HUDEP-2 (cell line): ENCODE measurements at regions not wholly inside any gene's neighbourhood (a gene's known extent, or its start where the extent isn't known, plus 50 kb on each side); places are given as distances from the start of the nearest gene placed in this dataset.
"Not testable (repeated sequence)": the region's sequence is repeated elsewhere in the genome, so short reads cannot be mapped to it uniquely, and the experiment has no call there.

ENCODE experiments used
- DNase-seq, 76 experiments: peaks; one replicate each; lab custom pipeline; 2025; ENCODE audit not compliant: unreplicated experiment in 76 of 76; lab: John Stamatoyannopoulos, UW

- DNase-seq: no peak
These were observed 141.5 kb upstream of the FER start for GRCh38 chr5:108606185-108606584.

- DNase-seq: no peak
These were observed 144.9 kb upstream of the FER start for GRCh38 chr5:108602830-108603229.

- DNase-seq: no peak
These were observed 156.9 kb upstream of the FER start for GRCh38 chr5:108590799-108591198.

- no peak for DNase-seq
These were observed 159.4 kb upstream of the FER start for GRCh38 chr5:108588323-108588722.

DNA sequence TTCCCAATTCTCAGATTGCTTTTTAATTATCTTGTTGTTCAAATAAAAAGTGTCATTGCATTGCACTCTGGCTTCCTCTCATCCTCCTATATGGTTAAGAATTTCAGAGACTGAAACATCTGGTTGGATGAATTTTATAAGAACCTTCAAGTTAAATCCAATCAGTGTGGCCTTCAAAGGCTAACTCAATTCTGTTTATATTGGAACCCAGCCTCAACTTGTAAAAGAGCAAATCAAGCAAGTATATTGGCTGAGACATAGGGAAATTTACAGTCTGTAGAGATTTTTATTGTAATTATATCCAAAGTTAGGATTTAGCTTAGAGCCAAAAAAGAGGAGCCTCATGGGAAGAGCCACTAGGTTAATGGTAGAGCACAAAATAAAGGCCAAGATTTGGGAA lies 159.9 kb upstream of the FER start:
- DNase-seq: no peak

- no peak for DNase-seq
These were observed 166.7 kb upstream of the FER start for GRCh38 chr5:108581026-108581425.

DNA sequence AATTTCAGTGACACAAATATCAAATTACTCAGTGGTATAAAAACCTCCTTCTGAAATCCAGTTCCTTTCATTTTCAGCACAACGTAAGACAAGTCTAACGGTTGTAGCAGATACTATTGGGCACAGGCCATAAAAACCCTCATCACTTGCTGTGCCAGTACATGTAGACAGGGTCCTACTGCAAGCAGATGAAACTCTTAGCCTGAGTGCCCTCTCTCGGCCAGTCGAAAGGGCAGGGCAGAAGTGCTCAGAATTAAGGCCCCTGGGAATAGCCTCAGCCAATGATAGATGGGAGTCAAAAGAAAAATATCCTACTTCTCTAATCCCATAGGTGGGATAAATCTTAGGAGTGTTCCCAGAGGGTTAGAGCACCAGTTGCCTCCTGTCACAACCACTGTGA lies 168.5 kb upstream of the FER start:
- peak in 5 of 76 experiments; percentile 2 to 27 (median 26) for DNase-seq

- no peak for DNase-seq
These were observed 168.9 kb upstream of the FER start for GRCh38 chr5:108578791-108579190.

DNA sequence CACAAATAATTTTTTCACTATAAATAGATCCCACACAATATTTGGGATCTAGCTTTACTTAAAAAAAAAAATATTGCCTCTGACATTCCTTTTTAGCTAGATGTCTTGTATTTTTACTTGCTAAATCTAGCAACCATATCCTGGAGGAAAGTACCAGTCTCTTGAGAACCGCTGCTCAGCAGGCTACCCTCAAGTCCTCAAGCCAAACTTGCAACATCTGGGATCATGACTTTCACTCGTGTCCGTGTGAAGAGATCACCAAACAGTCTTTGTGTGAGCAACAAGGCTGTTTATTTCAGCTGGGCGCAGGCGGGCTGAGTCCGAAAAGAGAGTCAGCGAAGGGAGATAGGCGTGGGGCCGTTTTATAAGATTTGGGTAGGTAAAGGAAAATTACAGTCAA lies 180.3 kb upstream of the FER start:
- DNase-seq: no peak

DNA sequence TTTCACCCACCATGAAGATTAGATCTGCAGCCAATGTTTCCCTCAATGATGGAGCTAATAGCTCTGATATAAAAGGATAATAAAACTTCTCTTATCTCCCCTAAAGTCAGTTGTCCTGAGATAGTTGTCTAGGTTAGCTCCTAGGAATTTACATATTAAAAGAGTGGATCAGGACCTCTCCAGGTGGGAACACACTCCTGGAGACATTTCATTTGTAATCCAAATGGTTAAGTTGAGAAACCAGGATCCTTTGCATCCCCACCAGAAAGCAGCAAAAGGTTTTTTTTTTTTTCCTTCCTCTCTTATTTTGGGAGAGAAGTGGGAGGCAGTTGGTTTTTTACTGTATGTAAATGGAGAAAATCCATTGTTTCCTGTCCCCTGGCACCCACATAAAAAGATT lies 182.5 kb upstream of the FBXL17 start:
- no peak for DNase-seq

GRCh38 chr5:108562205-108562454 lies 180.2 kb upstream of the FBXL17 start:
- no peak for DNase-seq

DNA sequence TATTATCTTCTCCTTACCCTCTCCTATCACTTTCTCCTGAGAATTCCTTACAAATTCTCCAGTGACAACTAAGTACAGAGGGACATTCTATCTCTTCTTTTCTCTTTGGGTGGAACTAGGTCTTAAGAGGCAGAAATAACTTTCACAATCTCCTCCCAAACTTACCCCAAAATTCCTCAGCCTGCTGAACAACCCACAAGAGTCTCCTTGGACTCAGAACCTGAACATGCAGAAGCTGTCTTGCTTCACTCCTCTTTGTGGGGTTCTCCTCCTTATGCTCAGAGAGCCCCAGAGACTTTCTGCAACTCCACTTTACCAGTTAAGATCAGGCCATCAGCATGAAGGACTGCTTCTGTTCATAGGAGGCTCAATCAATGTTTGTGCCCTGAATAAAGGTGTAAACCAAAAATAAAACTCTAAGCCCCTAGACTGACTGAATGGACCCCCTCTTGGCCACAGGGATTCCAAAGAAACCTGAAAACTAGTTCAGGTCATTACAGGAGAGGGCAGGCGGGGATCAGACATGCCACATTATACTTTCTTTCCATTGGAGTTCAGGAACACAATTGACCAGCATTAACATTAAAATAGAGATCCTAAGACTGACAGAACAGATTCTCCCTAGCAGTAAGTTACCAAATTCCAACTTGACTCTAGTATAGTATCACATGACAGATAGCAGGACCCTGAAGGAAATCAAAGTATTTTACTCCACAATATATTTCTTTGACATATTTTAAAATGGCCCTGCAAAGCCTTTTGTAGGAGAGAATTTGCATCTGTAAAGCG lies 179.7 kb upstream of the FBXL17 start:
- DNase-seq: no peak

- no peak for DNase-seq
These were observed 178.7 kb upstream of the FBXL17 start for GRCh38 chr5:108560581-108560980.

- DNase-seq: no peak
These were observed 178.3 kb upstream of the FBXL17 start for GRCh38 chr5:108560166-108560565.

- DNase-seq: not testable (repeated sequence)
These were observed 176.9 kb upstream of the FBXL17 start for GRCh38 chr5:108558840-108559239.

- DNase-seq: not testable (repeated sequence)
These were observed 176.2 kb upstream of the FBXL17 start for GRCh38 chr5:108558142-108558541.

DNA sequence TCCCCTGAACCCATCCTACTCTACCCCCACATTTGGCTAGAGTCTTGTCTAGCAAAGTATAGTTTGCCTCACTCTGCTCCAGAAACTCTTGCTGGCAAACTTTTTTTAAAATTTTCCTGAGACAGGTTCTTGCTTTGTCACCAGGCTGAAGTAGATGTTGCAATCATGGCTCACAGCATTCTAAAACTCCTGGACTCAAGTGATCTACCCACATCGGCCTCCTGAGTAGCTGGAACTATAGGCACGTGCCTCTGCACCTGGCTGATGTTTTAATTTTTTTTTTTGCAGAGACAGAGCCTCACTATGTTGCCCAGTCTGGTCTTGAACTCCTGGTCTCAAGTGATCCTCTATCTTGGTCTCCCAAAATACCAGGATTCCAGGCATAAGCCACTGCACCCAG lies 175.8 kb upstream of the FBXL17 start:
- DNase-seq: no peak

DNA sequence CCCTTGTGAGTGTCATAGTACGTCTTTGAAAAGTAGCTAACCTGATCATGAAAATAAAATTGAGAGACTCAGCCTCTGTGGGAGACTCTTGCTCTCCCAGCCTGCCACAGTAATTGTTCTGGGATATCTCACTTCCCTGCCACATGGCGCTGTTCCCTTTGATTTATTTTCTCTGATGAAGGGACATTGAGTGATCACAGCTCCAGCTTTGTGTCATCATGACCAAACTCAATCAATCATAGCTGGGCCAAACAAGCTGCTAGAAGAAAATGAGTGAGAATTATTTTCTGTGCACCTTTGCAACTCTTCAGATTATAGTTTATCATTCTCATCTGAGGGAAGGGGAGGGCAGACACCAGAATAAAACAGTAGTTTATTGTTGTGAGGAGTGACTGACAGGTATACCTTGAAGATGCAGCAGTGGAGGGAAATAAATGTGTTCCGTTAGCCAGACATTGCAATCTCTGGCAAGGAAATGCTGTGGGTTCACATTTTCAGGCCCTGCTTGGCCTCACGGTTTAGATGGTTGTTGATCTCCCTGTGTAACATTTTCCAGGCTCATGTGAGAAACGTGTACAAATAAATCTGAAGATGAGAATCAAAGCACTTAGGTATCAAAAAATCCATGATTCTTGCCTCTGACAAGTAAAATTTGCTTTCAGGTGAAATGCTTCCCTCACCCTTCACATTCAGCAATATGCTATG lies 174.7 kb upstream of the FBXL17 start:
- no peak for DNase-seq

- peak in 62 of 76 experiments; percentile 4 to 83 (median 28) for DNase-seq
These were observed 167.0 kb upstream of the FBXL17 start for GRCh38 chr5:108548684-108549596.

DNA sequence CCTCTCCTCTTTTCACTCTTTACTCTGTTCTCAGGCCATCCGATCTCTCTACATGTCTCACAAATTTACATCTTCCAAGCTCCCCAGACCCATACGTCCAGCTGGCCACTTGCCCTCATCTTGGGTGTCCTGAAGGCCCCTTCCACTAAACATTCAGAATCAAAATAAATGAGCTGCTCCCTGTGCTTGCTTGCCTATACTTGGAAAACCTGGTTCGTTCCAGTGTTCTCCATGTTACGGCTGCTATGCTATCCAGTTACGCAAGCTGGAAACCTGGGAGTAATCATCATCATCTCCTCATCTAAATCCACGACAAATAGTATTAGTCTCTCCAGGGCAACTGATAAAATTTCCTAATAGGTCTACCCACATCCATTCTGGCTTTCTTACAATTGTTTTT lies 165.0 kb upstream of the FBXL17 start:
- DNase-seq: no peak

DNA sequence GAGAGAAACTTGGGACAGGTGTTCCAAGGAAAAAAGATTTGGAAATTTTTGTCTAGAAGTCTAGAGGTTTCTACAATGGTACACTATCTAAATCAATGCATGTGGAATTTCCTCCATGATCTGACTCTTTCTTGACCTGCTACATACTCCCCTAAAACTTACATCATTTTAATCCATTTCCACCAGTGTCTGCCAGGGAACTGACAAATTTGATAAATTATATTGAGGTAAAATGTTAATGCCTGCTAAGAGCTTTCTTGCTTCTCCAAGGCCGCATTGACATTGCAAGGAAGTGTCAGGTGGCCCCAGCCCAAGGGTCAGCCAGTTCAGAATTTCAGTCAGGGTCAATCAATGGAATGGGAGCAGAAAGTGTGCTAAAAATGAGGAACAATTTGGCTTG lies 163.4 kb upstream of the FBXL17 start:
- DNase-seq: no peak
